ENCODE measurements at regions not wholly inside any gene's neighbourhood (a gene's known extent, or its start where the extent isn't known, plus 50 kb on each side); places are given as distances from the start of the nearest gene placed in this dataset.
"Not testable (repeated sequence)": the region's sequence is repeated elsewhere in the genome, so short reads cannot be mapped to it uniquely, and the experiment has no call there.

DNA sequence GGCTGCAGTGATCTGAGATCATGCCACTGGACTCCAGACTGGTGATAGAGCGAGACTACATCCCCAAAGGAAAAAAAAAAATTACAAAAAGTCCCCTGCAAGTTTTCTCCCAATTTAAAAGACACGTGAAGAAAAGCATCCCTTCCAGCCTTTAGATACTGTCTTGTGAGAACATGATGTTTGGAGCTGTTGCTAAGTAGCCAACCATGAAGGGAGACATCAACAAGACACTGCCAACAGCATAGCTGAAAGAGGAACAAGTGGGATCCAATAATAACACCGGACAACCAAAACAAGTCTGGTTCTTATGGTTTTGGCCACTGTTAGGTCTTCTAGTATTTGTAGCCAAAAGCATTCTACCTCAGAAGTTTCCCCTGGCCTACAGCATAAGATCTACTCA lies 118.9 kb upstream of the CCDC180 start:
- DNase-seq (no peak), ATAC-seq (ENCODE audit: low read depth) (no peak)
- intact Hi-C loops (cut with micrococcal nuclease) = no loop called here
- POLR2A ChIA-PET = no interaction called here
- Mint-ChIP-seq H3K27ac (no peak overlapping the region), H3K27me3 (no peaks in the 10 kb centered on the region), H3K4me1 (no peaks in the 10 kb centered on the region), H3K9me3 (no peaks in the 10 kb centered on the region), H3K4me3 (no peak overlapping the region), H3K36me3 (ENCODE audit: low read depth) (no peaks in the 10 kb centered on the region)
- TF ChIP-seq, protein P1, sequence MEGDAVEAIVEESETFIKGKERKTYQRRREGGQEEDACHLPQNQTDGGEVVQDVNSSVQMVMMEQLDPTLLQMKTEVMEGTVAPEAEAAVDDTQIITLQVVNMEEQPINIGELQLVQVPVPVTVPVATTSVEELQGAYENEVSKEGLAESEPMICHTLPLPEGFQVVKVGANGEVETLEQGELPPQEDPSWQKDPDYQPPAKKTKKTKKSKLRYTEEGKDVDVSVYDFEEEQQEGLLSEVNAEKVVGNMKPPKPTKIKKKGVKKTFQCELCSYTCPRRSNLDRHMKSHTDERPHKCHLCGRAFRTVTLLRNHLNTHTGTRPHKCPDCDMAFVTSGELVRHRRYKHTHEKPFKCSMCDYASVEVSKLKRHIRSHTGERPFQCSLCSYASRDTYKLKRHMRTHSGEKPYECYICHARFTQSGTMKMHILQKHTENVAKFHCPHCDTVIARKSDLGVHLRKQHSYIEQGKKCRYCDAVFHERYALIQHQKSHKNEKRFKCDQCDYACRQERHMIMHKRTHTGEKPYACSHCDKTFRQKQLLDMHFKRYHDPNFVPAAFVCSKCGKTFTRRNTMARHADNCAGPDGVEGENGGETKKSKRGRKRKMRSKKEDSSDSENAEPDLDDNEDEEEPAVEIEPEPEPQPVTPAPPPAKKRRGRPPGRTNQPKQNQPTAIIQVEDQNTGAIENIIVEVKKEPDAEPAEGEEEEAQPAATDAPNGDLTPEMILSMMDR (IDR thresholded peaks at IDR 0.05) = no peak
- CTCF ChIA-PET = no interaction called here

DNA sequence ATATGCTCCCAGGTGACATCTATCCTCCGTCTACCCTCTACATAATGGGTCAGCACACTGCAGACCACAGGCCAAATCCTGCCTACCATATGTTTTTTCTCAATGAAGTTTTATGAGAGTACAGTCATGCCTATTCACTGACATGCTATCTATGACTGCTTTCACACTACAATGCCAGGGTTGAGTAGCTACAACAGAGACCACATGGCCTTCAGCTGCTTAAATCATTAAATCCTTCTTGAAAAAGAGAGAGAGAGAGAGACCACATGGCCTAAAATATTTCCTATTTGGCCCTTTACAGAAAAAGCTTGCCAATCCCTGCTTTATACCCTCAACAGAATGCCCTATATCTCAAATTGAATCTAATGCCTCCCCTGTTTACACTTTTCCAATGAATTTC lies 119.8 kb upstream of the CCDC180 start:
- H3K36me3 Mint-ChIP-seq (ENCODE audit: low read depth); H3K4me1 Mint-ChIP-seq; POLR2A ChIA-PET; intact Hi-C loops (cut with micrococcal nuclease); CTCF ChIA-PET; ATAC-seq (ENCODE audit: low read depth); H3K9me3 Mint-ChIP-seq; H3K27me3 Mint-ChIP-seq; H3K27ac Mint-ChIP-seq; DNase-seq; H3K4me3 Mint-ChIP-seq: not testable (repeated sequence)

DNA sequence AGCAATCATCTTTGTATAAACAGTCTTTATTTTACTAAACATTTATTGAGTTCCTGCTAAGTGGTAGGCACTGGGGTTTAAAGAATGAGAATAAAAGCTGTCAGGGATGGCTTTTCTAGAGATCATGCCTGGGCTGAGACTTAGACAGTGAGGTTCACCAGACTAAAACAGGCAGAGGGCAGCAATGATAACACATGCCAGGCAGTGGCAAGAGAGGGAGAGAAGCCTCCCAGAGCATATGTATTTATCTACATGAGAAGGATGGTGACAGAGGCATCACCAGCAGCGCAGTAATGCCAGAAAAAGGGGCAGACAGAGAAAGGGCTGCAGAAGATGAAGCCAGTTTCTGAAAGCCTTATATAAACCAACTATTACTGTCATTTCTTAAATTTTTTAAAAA lies 121.0 kb upstream of the CCDC180 start:
- Mint-ChIP-seq H3K27me3 (no peaks in the 10 kb centered on the region), H3K27ac (no peak overlapping the region), H3K36me3 (ENCODE audit: low read depth) (no peaks in the 10 kb centered on the region), H3K4me3 (no peak overlapping the region), H3K9me3 (no peaks in the 10 kb centered on the region), H3K4me1 (no peaks in the 10 kb centered on the region)
- DNase-seq (no peak), ATAC-seq (ENCODE audit: low read depth) (no peak)
- CTCF ChIA-PET = no interaction called here
- POLR2A ChIA-PET = no interaction called here
- TF ChIP-seq, protein P1 (IDR thresholded peaks at IDR 0.05) = no peak
- intact Hi-C loops (cut with micrococcal nuclease) = no loop called here

- intact Hi-C loops (cut with micrococcal nuclease); H3K9me3 Mint-ChIP-seq; DNase-seq; CTCF ChIA-PET; H3K27ac Mint-ChIP-seq; H3K4me3 Mint-ChIP-seq; ATAC-seq (ENCODE audit: low read depth); H3K36me3 Mint-ChIP-seq (ENCODE audit: low read depth); POLR2A ChIA-PET; H3K27me3 Mint-ChIP-seq; H3K4me1 Mint-ChIP-seq: not testable (repeated sequence)
Observed at GRCh38 chr9:97182532-97182931, 124.9 kb upstream of the CCDC180 start.

GRCh38 chr9:97179616-97180015 lies 127.8 kb upstream of the CCDC180 start:
- ATAC-seq (ENCODE audit: low read depth) (no peak), DNase-seq (no peak)
- Mint-ChIP-seq H3K9me3 (no peaks in the 10 kb centered on the region), H3K4me1 (no peaks in the 10 kb centered on the region), H3K4me3 (no peak overlapping the region), H3K27ac (no peak overlapping the region), H3K36me3 (ENCODE audit: low read depth) (no peaks in the 10 kb centered on the region), H3K27me3 (no peaks in the 10 kb centered on the region)
- POLR2A ChIA-PET = no interaction called here
- intact Hi-C loops (cut with micrococcal nuclease) = no loop called here
- TF ChIP-seq, protein P1 (IDR thresholded peaks at IDR 0.05) = no peak
- CTCF ChIA-PET = no interaction called here

DNA sequence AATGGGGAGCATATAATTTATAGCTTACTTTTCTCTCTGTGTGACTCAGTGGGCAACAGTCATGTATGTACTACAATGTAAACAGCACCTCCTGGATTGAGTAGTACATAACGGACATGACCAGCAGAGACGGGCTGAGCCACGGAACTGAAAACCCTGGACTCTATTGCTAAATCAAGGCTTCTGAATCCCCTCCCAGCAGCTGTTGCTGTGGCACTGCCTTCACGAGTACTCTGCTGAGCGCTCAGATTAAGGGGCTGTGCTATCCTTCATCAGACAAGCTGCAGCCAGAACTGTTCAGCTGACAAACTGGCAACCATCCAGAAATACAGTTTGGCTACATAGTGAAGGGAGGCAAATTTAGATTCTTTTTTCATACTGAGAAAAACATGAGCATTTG lies 131.3 kb upstream of the CCDC180 start:
- peaks cover 11% of the 10 kb centered on the region for H3K9me3 Mint-ChIP-seq
- intact Hi-C loops (cut with micrococcal nuclease) = no loop called here
- no peak for DNase-seq
- CTCF ChIA-PET = no interaction called here
- H3K27ac Mint-ChIP-seq = no peak overlapping the region
- TF ChIP-seq, protein P1 (IDR thresholded peaks at IDR 0.05) = no peak
- ATAC-seq (ENCODE audit: low read depth) = no peak
- POLR2A ChIA-PET = no interaction called here
- H3K4me1 Mint-ChIP-seq = no peaks in the 10 kb centered on the region
- H3K27me3 Mint-ChIP-seq = peaks cover 1% of the 10 kb centered on the region
- H3K36me3 Mint-ChIP-seq (ENCODE audit: low read depth) = no peaks in the 10 kb centered on the region
- H3K4me3 Mint-ChIP-seq = no peak overlapping the region

- not testable (repeated sequence) for DNase-seq
Observed at GRCh38 chr9:97168174-97168573, 129.2 kb upstream of the CTSV start.

GRCh38 chr9:97166496-97167138 lies 127.7 kb upstream of the CTSV start:
- CTCF ChIA-PET; POLR2A ChIA-PET; ATAC-seq (ENCODE audit: low read depth); H3K4me1 Mint-ChIP-seq; H3K9me3 Mint-ChIP-seq; H3K27me3 Mint-ChIP-seq; H3K27ac Mint-ChIP-seq; H3K36me3 Mint-ChIP-seq (ENCODE audit: low read depth); DNase-seq; intact Hi-C loops (cut with micrococcal nuclease); H3K4me3 Mint-ChIP-seq: not testable (repeated sequence)

More at GRCh38 chr9:97168174-97168573, 129.2 kb upstream of the CTSV start:
- H3K27me3 Mint-ChIP-seq; POLR2A ChIA-PET; H3K4me3 Mint-ChIP-seq; CTCF ChIA-PET; H3K4me1 Mint-ChIP-seq; intact Hi-C loops (cut with micrococcal nuclease); H3K9me3 Mint-ChIP-seq; H3K27ac Mint-ChIP-seq; H3K36me3 Mint-ChIP-seq (ENCODE audit: low read depth); ATAC-seq (ENCODE audit: low read depth): not testable (repeated sequence)
